SH-SY5Y (cell line): ENCODE measurements at regions not wholly inside any gene's neighbourhood (a gene's known extent, or its start where the extent isn't known, plus 50 kb on each side); places are given as distances from the start of the nearest gene placed in this dataset.

Experiments
- GATA2 ChIP-seq: IDR thresholded peaks from 2 replicates; pipeline ENCODE4 v1.6.1; 2011; ENCODE audit warnings: mild to moderate bottlenecking, low read depth, low read length
- GATA3 ChIP-seq: IDR thresholded peaks from 2 replicates; pipeline ENCODE4 v1.6.1; 2011; ENCODE audit warnings: low read depth, mild to moderate bottlenecking, low read length, moderate library complexity

DNA sequence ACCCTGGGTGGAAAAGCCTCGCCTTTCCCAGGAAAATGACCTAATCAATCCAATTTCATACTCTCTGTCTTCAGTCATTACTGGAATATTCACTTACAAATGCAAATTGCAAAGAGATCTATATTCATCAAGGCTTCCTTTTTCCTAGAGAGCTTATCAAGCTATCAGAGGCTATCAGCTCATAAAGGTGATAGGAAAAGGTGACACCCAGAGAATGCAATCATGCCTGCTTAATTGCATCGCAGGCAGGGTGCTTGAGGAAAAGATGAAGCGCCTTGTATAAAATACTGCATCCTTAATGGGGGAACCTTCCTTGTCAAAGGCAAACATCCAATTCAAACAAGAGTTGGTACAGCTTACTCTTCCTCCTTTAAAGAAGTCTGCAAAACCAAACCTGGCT, 59.7 kb downstream of the SHANK2 start:
- TF ChIP-seq GATA2 (no peak), GATA3 (no peak)
